ENCODE measurements at regions not wholly inside any gene's neighbourhood (a gene's known extent, or its start where the extent isn't known, plus 50 kb on each side); places are given as distances from the start of the nearest gene placed in this dataset.

DNA sequence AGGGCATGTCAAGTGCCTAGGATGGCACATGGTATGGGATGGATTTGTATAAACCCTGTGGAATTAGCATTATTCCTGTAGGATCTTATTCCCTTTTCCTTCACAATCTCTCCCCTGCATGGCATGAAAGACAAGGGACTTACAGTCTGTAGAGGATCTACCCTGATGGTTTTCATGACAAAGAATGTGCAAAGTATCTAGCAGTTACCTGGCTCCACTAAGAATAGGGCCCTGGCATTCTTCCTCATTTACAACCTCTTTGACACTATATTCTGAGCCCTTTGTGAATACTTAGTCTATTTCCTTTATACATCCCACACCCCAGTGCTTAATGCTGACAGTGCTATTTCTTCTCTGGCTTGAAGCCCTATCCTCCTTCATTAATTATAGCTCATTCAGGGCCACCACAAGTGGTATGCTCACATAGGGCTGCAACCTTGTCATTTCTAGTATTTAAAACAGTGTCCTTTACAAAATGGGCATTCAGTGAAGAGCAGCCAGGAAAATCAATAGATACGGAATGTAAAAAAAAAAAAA is 715.3 kb downstream of the NLGN4Y start:
- no peak overlapping the region for H3K4me3 ChIP-seq (replicated peaks in 1 of 4; ENCODE audit: control extremely low read depth in 1 of 4, insufficient read depth in 1 of 4, low read depth in 3 of 4, low read length in 4 of 4)
- no peak for DNase-seq (ENCODE audit: low read depth in 2 of 2)
- no peak overlapping the region for H3K9ac ChIP-seq (ENCODE audit: insufficient read depth, low read length)
- H4K20me1 ChIP-seq (ENCODE audit: control insufficient read depth, extremely low read depth, insufficient read depth, low read length): no peaks in the 10 kb centered on the region
- no peak for TF ChIP-seq EZH2 (IDR thresholded peaks at IDR 0.05; ENCODE audit: low read length, missing control alignments)
- TF ChIP-seq, protein P1, sequence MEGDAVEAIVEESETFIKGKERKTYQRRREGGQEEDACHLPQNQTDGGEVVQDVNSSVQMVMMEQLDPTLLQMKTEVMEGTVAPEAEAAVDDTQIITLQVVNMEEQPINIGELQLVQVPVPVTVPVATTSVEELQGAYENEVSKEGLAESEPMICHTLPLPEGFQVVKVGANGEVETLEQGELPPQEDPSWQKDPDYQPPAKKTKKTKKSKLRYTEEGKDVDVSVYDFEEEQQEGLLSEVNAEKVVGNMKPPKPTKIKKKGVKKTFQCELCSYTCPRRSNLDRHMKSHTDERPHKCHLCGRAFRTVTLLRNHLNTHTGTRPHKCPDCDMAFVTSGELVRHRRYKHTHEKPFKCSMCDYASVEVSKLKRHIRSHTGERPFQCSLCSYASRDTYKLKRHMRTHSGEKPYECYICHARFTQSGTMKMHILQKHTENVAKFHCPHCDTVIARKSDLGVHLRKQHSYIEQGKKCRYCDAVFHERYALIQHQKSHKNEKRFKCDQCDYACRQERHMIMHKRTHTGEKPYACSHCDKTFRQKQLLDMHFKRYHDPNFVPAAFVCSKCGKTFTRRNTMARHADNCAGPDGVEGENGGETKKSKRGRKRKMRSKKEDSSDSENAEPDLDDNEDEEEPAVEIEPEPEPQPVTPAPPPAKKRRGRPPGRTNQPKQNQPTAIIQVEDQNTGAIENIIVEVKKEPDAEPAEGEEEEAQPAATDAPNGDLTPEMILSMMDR (conservative IDR thresholded peaks at IDR 0.05 in 1 of 2, IDR thresholded peaks at IDR 0.05 in 1 of 2; ENCODE audit: low read depth in 1 of 2, low read length in 2 of 2): no peak
- H3K4me1 ChIP-seq (ENCODE audit: control insufficient read depth, extremely low read depth, insufficient read depth, low read length): no peaks in the 10 kb centered on the region
- no peaks in the 10 kb centered on the region for H3K9me3 ChIP-seq (ENCODE audit: control insufficient read depth, insufficient read depth, low read depth, low read length)
- no peak overlapping the region for H2AFZ ChIP-seq (ENCODE audit: low read length)
- no peak overlapping the region for H3K27ac ChIP-seq (ENCODE audit: insufficient read depth, low read length)
- H3K4me2 ChIP-seq (ENCODE audit: extremely low read depth, insufficient read depth, low read length): no peak overlapping the region
- no peaks in the 10 kb centered on the region for H3K27me3 ChIP-seq (ENCODE audit: control insufficient read depth, insufficient read depth, low read length)
- no peaks in the 10 kb centered on the region for H3K79me2 ChIP-seq (ENCODE audit: control insufficient read depth, insufficient read depth, low read length)
- no peaks in the 10 kb centered on the region for H3K36me3 ChIP-seq (ENCODE audit: control insufficient read depth, insufficient read depth, low read length)

DNA sequence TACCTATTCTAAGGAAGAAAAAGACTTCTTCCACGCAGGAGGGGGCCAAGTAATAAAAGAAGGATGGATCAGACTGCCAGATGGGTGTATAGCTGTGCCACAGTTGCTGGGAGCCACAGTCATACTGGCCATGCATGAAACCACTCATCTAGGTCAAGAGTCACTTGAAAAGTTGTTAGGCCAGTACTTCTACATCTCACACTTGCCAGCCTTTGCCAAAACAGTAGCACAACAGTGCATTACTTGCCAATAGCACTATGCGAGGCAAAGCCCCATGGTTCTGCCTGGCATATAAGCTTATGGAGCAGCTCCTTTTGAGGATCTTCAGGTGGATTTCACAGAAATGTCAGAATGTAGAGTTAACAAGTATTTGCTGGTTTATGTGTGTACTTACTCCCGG is 735.0 kb downstream of the NLGN4Y start:
- H3K36me3 ChIP-seq (ENCODE audit: control insufficient read depth, insufficient read depth, low read length): no peaks in the 10 kb centered on the region
- no peak overlapping the region for H3K27ac ChIP-seq (ENCODE audit: insufficient read depth, low read length)
- no peaks in the 10 kb centered on the region for H3K27me3 ChIP-seq (ENCODE audit: control insufficient read depth, insufficient read depth, low read length)
- H3K79me2 ChIP-seq (ENCODE audit: control insufficient read depth, insufficient read depth, low read length): no peaks in the 10 kb centered on the region
- H3K9ac ChIP-seq (ENCODE audit: insufficient read depth, low read length): no peak overlapping the region
- TF ChIP-seq, protein P1 (conservative IDR thresholded peaks at IDR 0.05 in 1 of 2, IDR thresholded peaks at IDR 0.05 in 1 of 2; ENCODE audit: low read depth in 1 of 2, low read length in 2 of 2): no peak
- no peak for TF ChIP-seq EZH2 (IDR thresholded peaks at IDR 0.05; ENCODE audit: low read length, missing control alignments)
- no peaks in the 10 kb centered on the region for H3K9me3 ChIP-seq (ENCODE audit: control insufficient read depth, insufficient read depth, low read depth, low read length)
- H3K4me1 ChIP-seq (ENCODE audit: control insufficient read depth, extremely low read depth, insufficient read depth, low read length): no peaks in the 10 kb centered on the region
- no peak overlapping the region for H3K4me3 ChIP-seq (replicated peaks in 1 of 4; ENCODE audit: control extremely low read depth in 1 of 4, insufficient read depth in 1 of 4, low read depth in 3 of 4, low read length in 4 of 4)
- no peaks in the 10 kb centered on the region for H4K20me1 ChIP-seq (ENCODE audit: control insufficient read depth, extremely low read depth, insufficient read depth, low read length)
- no peak overlapping the region for H3K4me2 ChIP-seq (ENCODE audit: extremely low read depth, insufficient read depth, low read length)
- DNase-seq (ENCODE audit: low read depth in 2 of 2): no peak
- H2AFZ ChIP-seq (ENCODE audit: low read length): no peak overlapping the region

DNA sequence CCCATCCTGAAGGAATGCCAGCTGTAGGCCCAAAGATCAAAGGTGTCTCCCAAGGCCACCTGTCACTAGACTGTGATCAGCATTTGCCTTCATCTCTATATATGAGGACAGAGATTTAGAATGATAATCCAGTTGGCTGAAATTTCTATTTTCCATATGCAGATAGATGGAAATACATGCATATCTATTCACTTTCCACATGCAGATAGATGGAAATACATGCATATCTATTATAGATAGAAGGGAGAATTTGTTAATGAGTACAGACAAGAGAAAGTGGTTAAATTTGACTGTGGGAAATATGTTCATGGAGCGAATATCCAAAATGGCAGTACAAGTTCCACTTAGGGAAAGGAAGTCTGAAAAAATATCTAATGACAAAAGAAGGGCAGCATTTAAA is 762.2 kb downstream of the NLGN4Y start:
- TF ChIP-seq EZH2 (IDR thresholded peaks at IDR 0.05; ENCODE audit: low read length, missing control alignments): no peak
- TF ChIP-seq, protein P1 (conservative IDR thresholded peaks at IDR 0.05 in 1 of 2, IDR thresholded peaks at IDR 0.05 in 1 of 2; ENCODE audit: low read depth in 1 of 2, low read length in 2 of 2): no peak
- H2AFZ ChIP-seq (ENCODE audit: low read length): no peak overlapping the region
- DNase-seq (ENCODE audit: low read depth in 2 of 2): no peak
- no peak overlapping the region for H3K27ac ChIP-seq (ENCODE audit: insufficient read depth, low read length)
- no peak overlapping the region for H3K9ac ChIP-seq (ENCODE audit: insufficient read depth, low read length)
- H3K27me3 ChIP-seq (ENCODE audit: control insufficient read depth, insufficient read depth, low read length): no peaks in the 10 kb centered on the region
- H3K36me3 ChIP-seq (ENCODE audit: control insufficient read depth, insufficient read depth, low read length): no peaks in the 10 kb centered on the region
- H4K20me1 ChIP-seq (ENCODE audit: control insufficient read depth, extremely low read depth, insufficient read depth, low read length): no peaks in the 10 kb centered on the region
- no peaks in the 10 kb centered on the region for H3K4me1 ChIP-seq (ENCODE audit: control insufficient read depth, extremely low read depth, insufficient read depth, low read length)
- H3K79me2 ChIP-seq (ENCODE audit: control insufficient read depth, insufficient read depth, low read length): no peaks in the 10 kb centered on the region
- no peak overlapping the region for H3K4me2 ChIP-seq (ENCODE audit: extremely low read depth, insufficient read depth, low read length)
- no peak overlapping the region for H3K4me3 ChIP-seq (replicated peaks in 1 of 4; ENCODE audit: control extremely low read depth in 1 of 4, insufficient read depth in 1 of 4, low read depth in 3 of 4, low read length in 4 of 4)
- no peaks in the 10 kb centered on the region for H3K9me3 ChIP-seq (ENCODE audit: control insufficient read depth, insufficient read depth, low read depth, low read length)
